ENCODE measurements at regions not wholly inside any gene's neighbourhood (a gene's known extent, or its start where the extent isn't known, plus 50 kb on each side); places are given as distances from the start of the nearest gene placed in this dataset.

GRCh38 chr7:118298771-118299170, 74.3 kb downstream of the ANKRD7 start:
- no peak for TF ChIP-seq CTCF (IDR thresholded peaks at IDR 0.05)
- Histone ChIP-seq H3K4me1 (ENCODE audit: control insufficient read depth in 1 of 2, insufficient read depth in 1 of 2, low read depth in 1 of 2, low read length in 1 of 2) (no peaks in the 10 kb centered on the region), H3K27ac (no peak overlapping the region), H3K36me3 (no peaks in the 10 kb centered on the region), H3K9me3 (no peaks in the 10 kb centered on the region), H3K27me3 (peaks cover 91% of the 10 kb centered on the region), H3K4me3 (ENCODE audit: low read depth in 1 of 2, low read length in 1 of 2) (no peak overlapping the region)

DNA sequence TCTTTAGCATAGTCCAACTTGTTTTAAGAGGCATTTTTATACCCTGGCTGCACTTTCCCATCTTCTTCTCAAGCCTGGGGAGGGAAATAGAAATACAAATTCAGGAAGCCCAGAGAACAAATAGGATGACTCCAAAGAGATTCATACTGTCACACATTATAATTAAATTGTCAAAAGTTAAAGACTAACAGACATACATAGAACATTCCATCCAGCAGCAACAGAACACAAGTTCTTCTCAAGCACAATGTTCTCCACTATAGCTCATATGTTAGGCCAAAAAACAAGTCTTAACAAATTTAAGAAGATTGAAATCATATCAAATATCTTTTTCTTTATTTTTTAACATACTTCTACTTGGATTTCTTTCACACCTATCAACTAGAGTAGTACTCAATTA, 75.7 kb downstream of the ANKRD7 start:
- Histone ChIP-seq H3K36me3 (no peaks in the 10 kb centered on the region), H3K27me3 (peaks cover 91% of the 10 kb centered on the region), H3K4me3 (ENCODE audit: low read depth in 1 of 2, low read length in 1 of 2) (no peak overlapping the region), H3K27ac (no peak overlapping the region), H3K4me1 (ENCODE audit: control insufficient read depth in 1 of 2, insufficient read depth in 1 of 2, low read depth in 1 of 2, low read length in 1 of 2) (no peaks in the 10 kb centered on the region), H3K9me3 (no peaks in the 10 kb centered on the region)
- TF ChIP-seq CTCF (IDR thresholded peaks at IDR 0.05), result no peak

DNA sequence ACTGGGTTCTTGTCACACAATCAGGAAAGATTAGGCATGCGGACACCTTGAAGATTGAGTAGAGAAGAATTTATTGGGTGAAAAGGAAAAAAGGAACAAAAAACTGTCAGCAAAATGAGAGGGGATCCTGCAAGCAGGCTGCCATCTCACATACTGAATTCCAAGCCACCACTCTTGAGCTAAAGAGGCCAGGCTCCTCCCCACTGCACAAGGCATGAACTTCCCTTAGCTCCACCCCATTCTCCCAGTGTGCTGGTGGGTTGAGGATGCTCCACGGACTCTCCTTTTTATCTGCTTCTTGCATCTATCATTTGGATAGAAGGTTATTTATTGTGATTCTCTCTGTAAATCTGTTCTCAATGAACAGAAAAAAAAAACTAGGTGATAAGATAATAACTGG, 79.6 kb downstream of the ANKRD7 start:
- no peaks in the 10 kb centered on the region for H3K36me3 ChIP-seq
- TF ChIP-seq CTCF (IDR thresholded peaks at IDR 0.05), result no peak
- no peaks in the 10 kb centered on the region for H3K9me3 ChIP-seq
- no peak overlapping the region for H3K27ac ChIP-seq
- peaks cover 76% of the 10 kb centered on the region for H3K27me3 ChIP-seq
- H3K4me3 ChIP-seq (ENCODE audit: low read depth in 1 of 2, low read length in 1 of 2), result no peak overlapping the region
- no peaks in the 10 kb centered on the region for H3K4me1 ChIP-seq (ENCODE audit: control insufficient read depth in 1 of 2, insufficient read depth in 1 of 2, low read depth in 1 of 2, low read length in 1 of 2)

DNA sequence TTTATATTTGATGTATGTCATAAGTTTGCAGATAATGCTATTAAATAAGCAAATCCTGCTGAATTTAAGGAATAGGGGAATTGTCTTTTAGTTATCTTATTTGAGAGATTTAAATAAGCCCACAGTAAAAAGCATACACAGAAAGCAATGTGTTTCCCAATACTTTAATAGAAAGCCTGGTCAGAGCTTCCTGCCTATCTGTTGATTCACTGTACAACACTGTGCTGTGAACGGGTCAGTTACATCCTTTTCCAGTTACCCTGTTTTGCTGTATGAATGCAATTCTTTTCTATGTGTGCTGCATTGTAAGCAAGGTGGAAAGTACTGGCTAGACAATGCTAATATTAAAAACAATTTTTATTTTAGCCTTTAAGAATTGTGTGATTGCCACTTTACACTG, 81.2 kb downstream of the ANKRD7 start:
- Histone ChIP-seq H3K27me3 (peaks cover 61% of the 10 kb centered on the region), H3K9me3 (no peaks in the 10 kb centered on the region), H3K4me3 (ENCODE audit: low read depth in 1 of 2, low read length in 1 of 2) (no peak overlapping the region), H3K4me1 (ENCODE audit: control insufficient read depth in 1 of 2, insufficient read depth in 1 of 2, low read depth in 1 of 2, low read length in 1 of 2) (peaks cover 2 to 4% of the 10 kb centered on the region in 2 experiments), H3K36me3 (no peaks in the 10 kb centered on the region), H3K27ac (no peak overlapping the region)
- TF ChIP-seq CTCF (IDR thresholded peaks at IDR 0.05), result no peak

DNA sequence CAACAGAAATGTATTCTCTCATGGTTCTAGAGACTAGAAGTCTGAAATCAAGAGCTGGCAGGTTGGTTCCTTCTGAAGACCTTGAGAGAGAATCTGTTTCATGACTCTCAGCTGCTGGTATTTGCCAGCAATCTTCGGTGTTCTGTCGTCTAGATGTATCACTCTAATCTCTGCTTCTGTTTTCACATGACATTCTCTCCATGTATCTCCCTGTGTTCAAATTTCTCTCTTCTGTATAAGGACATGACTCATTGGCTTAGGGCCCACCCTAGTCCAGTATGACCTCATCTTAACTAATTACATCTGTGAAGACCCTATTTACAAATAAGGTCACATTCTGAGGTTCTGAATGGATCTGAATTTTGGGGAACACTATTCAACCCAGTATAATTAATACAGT, 82.3 kb downstream of the ANKRD7 start:
- peaks cover 13% of the 10 kb centered on the region in 2 experiments for H3K4me1 ChIP-seq (ENCODE audit: control insufficient read depth in 1 of 2, insufficient read depth in 1 of 2, low read depth in 1 of 2, low read length in 1 of 2)
- no peak overlapping the region for H3K4me3 ChIP-seq (ENCODE audit: low read depth in 1 of 2, low read length in 1 of 2)
- peaks cover 50% of the 10 kb centered on the region for H3K27me3 ChIP-seq
- no peak overlapping the region for H3K27ac ChIP-seq
- no peaks in the 10 kb centered on the region for H3K36me3 ChIP-seq
- H3K9me3 ChIP-seq, result no peaks in the 10 kb centered on the region
- TF ChIP-seq CTCF (IDR thresholded peaks at IDR 0.05), result no peak

All from neutrophil (primary cell).